Neural progenitor cell (in vitro differentiated cells): ENCODE measurements at regions not wholly inside any gene's neighbourhood (a gene's known extent, or its start where the extent isn't known, plus 50 kb on each side); places are given as distances from the start of the nearest gene placed in this dataset.
"Not testable (repeated sequence)": the region's sequence is repeated elsewhere in the genome, so short reads cannot be mapped to it uniquely, and the experiment has no call there.

ENCODE experiments used
- DNase-seq: peaks from one replicate; pipeline ENCODE4 v3.0.0-alpha.2; 2016; ENCODE audit warnings: low spot score
- H2AFZ ChIP-seq: fragments of 200-600 bp; sonication (generic); replicated peaks from 2 replicates; pipeline ENCODE4 v1.6.1; 2016; ENCODE audit warnings: antibody characterized with exemption
- H3F3A ChIP-seq: fragments of 200-600 bp; sonication (generic); 2 replicates; pipeline ENCODE4 v1.6.1; 2016; ENCODE audit warnings: antibody characterized with exemption, low read depth
- H3K27ac ChIP-seq: fragments of 200-600 bp; sonication (generic); 2 replicates; pipeline ENCODE4 v1.5.1; 2016; ENCODE audit warnings: mild to moderate bottlenecking
- H3K27me3 ChIP-seq: fragments of 200-600 bp; sonication (generic); 2 replicates; pipeline ENCODE4 v1.6.1; 2016; ENCODE audit warnings: mild to moderate bottlenecking, moderate library complexity
- H3K36me3 ChIP-seq: fragments of 200-600 bp; sonication (generic); 2 replicates; pipeline ENCODE4 v1.5.1; 2016
- H3K4me1 ChIP-seq: fragments of 200-600 bp; sonication (generic); 2 replicates; pipeline ENCODE4 v1.6.1; 2016; ENCODE audit warnings: mixed run types
- H3K4me2 ChIP-seq: fragments of 200-600 bp; sonication (generic); 2 replicates; pipeline ENCODE4 v1.6.1; 2016
- H3K4me3 ChIP-seq: fragments of 200-600 bp; sonication (generic); 2 replicates; pipeline ENCODE4 v1.5.1; 2016
- H3K79me2 ChIP-seq: fragments of 200-600 bp; sonication (generic); 2 replicates; pipeline ENCODE4 v1.6.1; 2016; ENCODE audit warnings: low read depth
- H3K9ac ChIP-seq: fragments of 200-600 bp; sonication (generic); 2 replicates; pipeline ENCODE4 v1.6.1; 2016
- H3K9me3 ChIP-seq: fragments of 200-600 bp; sonication (generic); 2 replicates; pipeline ENCODE4 v1.5.1; 2016; ENCODE audit warnings: low read depth
- H4K20me1 ChIP-seq: fragments of 200-600 bp; sonication (generic); 2 replicates; pipeline ENCODE4 v1.6.1; 2016; ENCODE audit warnings: low read depth
- H3K27ac Mint-ChIP-seq: 3 replicates; pipeline ENCODE4 v1.8.0; 2021; ENCODE audit warnings: mixed read lengths
- H3K27me3 Mint-ChIP-seq: 2 replicates; pipeline ENCODE4 v1.8.0; 2022; ENCODE audit warnings: low read depth, mild to moderate bottlenecking, inconsistent platforms, moderate library complexity, mixed read lengths; ENCODE audit not compliant: insufficient read depth
- H3K36me3 Mint-ChIP-seq: 3 replicates; pipeline ENCODE4 v1.8.0; 2021; ENCODE audit warnings: mixed read lengths
- H3K4me1 Mint-ChIP-seq: 3 replicates; pipeline ENCODE4 v1.8.0; 2021; ENCODE audit warnings: mixed read lengths
- H3K4me3 Mint-ChIP-seq: 3 replicates; pipeline ENCODE4 v1.8.0; 2021; ENCODE audit warnings: mild to moderate bottlenecking, moderate library complexity, mixed read lengths
- H3K9me3 Mint-ChIP-seq: 3 replicates; pipeline ENCODE4 v1.8.0; 2020; ENCODE audit warnings: mixed read lengths
- EZH2 ChIP-seq: fragments of 200-600 bp; sonication (generic); IDR thresholded peaks from 2 replicates; pipeline ENCODE4 v1.6.1; 2017; ENCODE audit warnings: antibody characterized with exemption, mild to moderate bottlenecking, moderate library complexity
- EZH2phosphoT487 ChIP-seq: fragments of 200-600 bp; sonication (generic); IDR thresholded peaks from 2 replicates; pipeline ENCODE4 v1.6.1; 2017; ENCODE audit warnings: antibody characterized with exemption
- TF ChIP-seq, protein P1 (sequence below): fragments of 200-600 bp; sonication (generic); IDR thresholded peaks from 2 replicates; pipeline ENCODE4 v1.5.1; 2017; ENCODE audit warnings: antibody characterized with exemption, mild to moderate bottlenecking

DNA sequence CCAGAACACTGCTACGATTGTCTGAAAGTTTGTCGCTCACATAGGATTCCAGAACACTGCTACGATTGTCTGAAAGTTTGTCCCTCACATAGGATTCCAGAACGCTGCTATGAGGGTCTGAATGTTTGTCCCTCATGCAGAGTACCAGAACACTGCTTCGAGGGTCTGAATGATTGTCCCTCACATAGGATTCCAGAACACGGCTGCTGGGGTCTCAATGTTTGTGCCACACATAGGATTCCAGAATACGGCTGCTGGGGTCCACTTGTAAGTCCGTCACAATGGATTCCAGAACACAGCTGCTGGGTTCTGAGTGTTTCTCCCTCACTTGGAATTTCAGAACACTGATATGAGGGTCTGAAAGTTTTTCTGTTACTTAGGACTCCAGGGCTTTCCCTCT lies 203.3 kb downstream of the FOXD4L6 start:
- H3F3A ChIP-seq, result no peaks in the 10 kb centered on the region
- no peak overlapping the region for H3K4me2 ChIP-seq
- no peaks in the 10 kb centered on the region for H3K4me1 Mint-ChIP-seq
- peaks cover 83% of the 10 kb centered on the region for H3K27me3 ChIP-seq
- no peaks in the 10 kb centered on the region for H3K36me3 ChIP-seq
- H3K27ac ChIP-seq, result no peak overlapping the region
- H3K9me3 Mint-ChIP-seq, result peaks cover 74% of the 10 kb centered on the region
- no peak overlapping the region for H2AFZ ChIP-seq
- H4K20me1 ChIP-seq, result no peaks in the 10 kb centered on the region
- TF ChIP-seq, protein P1, sequence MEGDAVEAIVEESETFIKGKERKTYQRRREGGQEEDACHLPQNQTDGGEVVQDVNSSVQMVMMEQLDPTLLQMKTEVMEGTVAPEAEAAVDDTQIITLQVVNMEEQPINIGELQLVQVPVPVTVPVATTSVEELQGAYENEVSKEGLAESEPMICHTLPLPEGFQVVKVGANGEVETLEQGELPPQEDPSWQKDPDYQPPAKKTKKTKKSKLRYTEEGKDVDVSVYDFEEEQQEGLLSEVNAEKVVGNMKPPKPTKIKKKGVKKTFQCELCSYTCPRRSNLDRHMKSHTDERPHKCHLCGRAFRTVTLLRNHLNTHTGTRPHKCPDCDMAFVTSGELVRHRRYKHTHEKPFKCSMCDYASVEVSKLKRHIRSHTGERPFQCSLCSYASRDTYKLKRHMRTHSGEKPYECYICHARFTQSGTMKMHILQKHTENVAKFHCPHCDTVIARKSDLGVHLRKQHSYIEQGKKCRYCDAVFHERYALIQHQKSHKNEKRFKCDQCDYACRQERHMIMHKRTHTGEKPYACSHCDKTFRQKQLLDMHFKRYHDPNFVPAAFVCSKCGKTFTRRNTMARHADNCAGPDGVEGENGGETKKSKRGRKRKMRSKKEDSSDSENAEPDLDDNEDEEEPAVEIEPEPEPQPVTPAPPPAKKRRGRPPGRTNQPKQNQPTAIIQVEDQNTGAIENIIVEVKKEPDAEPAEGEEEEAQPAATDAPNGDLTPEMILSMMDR, result no peak
- TF ChIP-seq EZH2phosphoT487 (no peak), EZH2 (no peak)
- no peaks in the 10 kb centered on the region for H3K4me1 ChIP-seq
- H3K36me3 Mint-ChIP-seq, result peaks cover 2% of the 10 kb centered on the region
- no peak overlapping the region for H3K4me3 ChIP-seq
- H3K9me3 ChIP-seq, result peaks cover 38% of the 10 kb centered on the region
- H3K27ac Mint-ChIP-seq, result no peak overlapping the region
- no peaks in the 10 kb centered on the region for H3K79me2 ChIP-seq
- DNase-seq, result no peak
- no peak overlapping the region for H3K4me3 Mint-ChIP-seq
- peaks cover 12% of the 10 kb centered on the region for H3K27me3 Mint-ChIP-seq
- no peak overlapping the region for H3K9ac ChIP-seq

DNA sequence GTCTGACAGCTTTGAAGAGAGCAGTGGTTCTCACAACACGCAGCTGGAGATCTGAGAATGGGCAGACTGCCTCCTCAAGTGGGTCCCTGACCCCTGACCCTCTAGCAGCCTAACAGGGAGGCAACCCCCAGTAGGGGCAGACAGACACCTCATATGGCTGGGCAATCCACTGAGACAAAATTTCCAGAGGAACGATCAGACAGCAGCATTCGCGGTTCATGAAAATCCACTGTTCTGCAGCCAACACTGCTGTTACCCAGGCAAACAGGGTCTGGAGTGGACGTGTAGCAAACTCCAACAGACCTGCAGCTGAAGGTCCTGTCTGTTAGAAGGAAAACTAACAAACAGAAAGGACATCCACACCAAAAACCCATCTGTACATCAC lies 212.1 kb downstream of the FOXD4L6 start:
- Histone ChIP-seq H3K9me3 (peaks cover 31% of the 10 kb centered on the region), H3K27me3 (peaks cover 58% of the 10 kb centered on the region)
- H3K27ac ChIP-seq, H3K4me3 ChIP-seq, H3K4me3 Mint-ChIP-seq, H3K9ac ChIP-seq, H3K36me3 Mint-ChIP-seq, H3K36me3 ChIP-seq, H3K79me2 ChIP-seq, H3F3A ChIP-seq, H3K4me1 Mint-ChIP-seq, H2AFZ ChIP-seq, DNase-seq, H3K4me1 ChIP-seq, H4K20me1 ChIP-seq, H3K4me2 ChIP-seq, H3K27me3 Mint-ChIP-seq, H3K27ac Mint-ChIP-seq: not testable (repeated sequence)
- peaks cover 77% of the 10 kb centered on the region for H3K9me3 Mint-ChIP-seq

DNA sequence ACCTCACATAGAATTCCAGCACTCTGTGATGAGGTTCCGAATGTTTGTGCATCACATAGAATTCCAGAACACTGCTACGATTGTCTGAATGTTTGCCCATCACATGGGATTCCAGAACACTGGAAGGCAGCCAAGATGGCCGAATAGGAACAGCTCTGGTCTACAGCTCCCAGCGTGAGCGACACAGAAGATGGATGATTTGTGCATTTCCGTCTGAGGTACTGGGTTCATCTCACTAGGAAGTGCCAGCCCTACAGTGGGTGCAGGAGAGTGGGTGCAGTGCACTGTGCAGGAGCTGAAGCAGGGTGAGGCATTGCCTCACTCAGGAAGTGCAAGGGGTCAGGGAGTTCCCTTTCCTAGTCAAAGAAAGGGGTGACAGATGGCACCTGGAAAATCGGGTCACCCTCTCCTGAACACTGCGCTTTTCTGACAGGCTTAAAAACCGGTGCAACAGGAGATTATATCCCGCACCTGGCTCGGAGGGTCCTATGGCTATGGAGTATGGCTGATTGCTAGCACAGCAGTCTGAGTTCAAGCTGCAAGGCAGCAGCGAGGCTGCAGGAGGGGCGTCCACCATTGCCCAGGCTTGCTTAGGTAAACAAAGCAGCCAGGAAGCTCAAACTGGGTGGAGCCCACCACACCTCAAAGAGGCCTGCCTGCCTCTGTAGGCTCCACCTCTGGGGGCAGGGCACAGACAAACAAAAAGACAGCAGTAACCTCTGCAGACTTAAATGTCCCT lies 212.7 kb downstream of the FOXD4L6 start:
- Histone ChIP-seq H3K9me3 (peaks cover 35% of the 10 kb centered on the region), H3K27me3 (peaks cover 64% of the 10 kb centered on the region)
- H3K27ac ChIP-seq, H3K4me3 ChIP-seq, H3K4me1 ChIP-seq, H4K20me1 ChIP-seq, H3F3A ChIP-seq, H3K36me3 Mint-ChIP-seq, DNase-seq, H3K36me3 ChIP-seq, H2AFZ ChIP-seq, H3K4me1 Mint-ChIP-seq, H3K79me2 ChIP-seq, H3K4me2 ChIP-seq, H3K27ac Mint-ChIP-seq, H3K9ac ChIP-seq, H3K4me3 Mint-ChIP-seq, H3K27me3 Mint-ChIP-seq: not testable (repeated sequence)
- H3K9me3 Mint-ChIP-seq, result peaks cover 83% of the 10 kb centered on the region

- Histone ChIP-seq H3K27me3 (peaks cover 69% of the 10 kb centered on the region), H3K27ac (no peak overlapping the region), H3K4me3 (no peak overlapping the region), H3K4me1 (no peaks in the 10 kb centered on the region), H3K79me2 (no peaks in the 10 kb centered on the region), H3K9me3 (peaks cover 38% of the 10 kb centered on the region), H3K36me3 (no peaks in the 10 kb centered on the region), H3K9ac (no peak overlapping the region), H3F3A (no peaks in the 10 kb centered on the region), H4K20me1 (no peaks in the 10 kb centered on the region), H3K4me2 (no peak overlapping the region), H2AFZ (no peak overlapping the region)
- no peak for DNase-seq
- Mint-ChIP-seq H3K27me3 (peaks cover 3% of the 10 kb centered on the region), H3K9me3 (peaks cover 88% of the 10 kb centered on the region), H3K36me3 (no peaks in the 10 kb centered on the region), H3K4me1 (no peaks in the 10 kb centered on the region), H3K27ac (no peak overlapping the region), H3K4me3 (no peak overlapping the region)
- TF ChIP-seq EZH2 (no peak), EZH2phosphoT487 (no peak)
- TF ChIP-seq, protein P1, result no peak
These were observed 213.5 kb downstream of the FOXD4L6 start for GRCh38 chr9:40914772-40915659.
